HG02852 (cell line): ENCODE measurements at regions not wholly inside any gene's neighbourhood (a gene's known extent, or its start where the extent isn't known, plus 50 kb on each side); places are given as distances from the start of the nearest gene placed in this dataset.

Experiments used
- ATAC-seq: cut with Tn5 transposase; IDR thresholded peaks from one replicate; pipeline ENCODE4 v1.9.1; 2021; ENCODE audit warnings: mild to moderate bottlenecking, moderate library complexity; ENCODE audit not compliant: unreplicated experiment

DNA sequence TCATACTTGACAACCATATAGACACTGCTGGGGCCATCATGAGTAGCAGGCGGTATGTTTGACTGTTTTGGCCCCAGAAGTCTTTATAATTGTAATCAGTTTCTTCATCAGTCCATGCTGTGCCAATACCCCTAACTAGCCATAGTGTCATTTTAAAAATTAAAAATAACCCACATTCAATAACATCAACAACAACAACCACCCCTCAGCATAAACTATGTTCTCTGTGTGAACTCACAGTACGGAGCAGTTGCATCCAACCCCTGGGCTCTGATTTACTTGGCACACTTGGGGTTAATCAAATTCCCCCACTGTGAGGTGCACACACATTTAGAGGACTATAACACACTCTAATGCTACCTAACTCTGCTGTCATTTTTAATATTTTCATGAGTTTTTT, 553.7 kb downstream of the USP25 start:
- ATAC-seq: no peak

DNA sequence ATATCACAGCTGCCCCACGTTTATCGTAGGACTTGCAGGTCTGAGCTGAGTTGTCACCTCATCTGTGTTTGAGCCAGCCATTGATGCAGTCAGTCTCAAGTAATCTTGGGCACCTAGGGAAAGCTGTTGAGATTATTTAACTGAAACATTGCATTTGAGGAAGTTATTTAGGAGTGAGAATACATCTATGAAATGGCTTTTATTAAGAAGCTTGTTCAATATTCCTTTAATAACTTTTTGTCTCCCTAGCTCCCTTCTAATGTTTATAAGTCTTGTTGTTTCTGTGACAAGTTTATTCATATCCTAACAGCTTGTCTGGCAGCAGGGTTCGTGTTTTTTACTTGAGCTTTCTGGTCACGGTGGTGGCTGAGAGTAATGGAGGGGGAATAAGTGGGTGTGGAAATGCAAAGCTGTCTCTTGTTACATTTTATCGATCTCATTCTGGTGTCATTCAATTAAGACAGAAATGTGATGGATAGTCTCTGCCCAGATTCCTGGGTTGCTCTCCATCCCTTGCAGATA, 555.9 kb downstream of the USP25 start:
- ATAC-seq: no peak

DNA sequence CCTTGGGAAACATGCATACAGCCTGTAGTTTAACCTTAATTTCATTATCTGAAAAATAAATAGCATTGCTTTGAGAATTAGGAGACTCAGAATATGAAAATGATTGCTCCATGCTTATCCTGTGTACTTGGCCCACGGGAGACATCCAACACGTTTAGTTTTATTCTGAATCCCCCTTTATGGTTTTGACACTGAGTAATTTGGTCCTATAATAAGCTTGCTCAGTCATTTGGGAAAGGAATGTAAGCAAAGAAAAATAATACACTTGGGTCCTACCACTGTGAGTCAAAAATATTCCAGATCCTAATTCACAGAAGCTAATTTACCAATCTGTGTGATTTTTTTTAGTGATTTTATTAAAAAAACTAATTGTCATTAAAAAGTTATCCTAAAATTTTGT, 557.3 kb downstream of the USP25 start:
- no peak for ATAC-seq

DNA sequence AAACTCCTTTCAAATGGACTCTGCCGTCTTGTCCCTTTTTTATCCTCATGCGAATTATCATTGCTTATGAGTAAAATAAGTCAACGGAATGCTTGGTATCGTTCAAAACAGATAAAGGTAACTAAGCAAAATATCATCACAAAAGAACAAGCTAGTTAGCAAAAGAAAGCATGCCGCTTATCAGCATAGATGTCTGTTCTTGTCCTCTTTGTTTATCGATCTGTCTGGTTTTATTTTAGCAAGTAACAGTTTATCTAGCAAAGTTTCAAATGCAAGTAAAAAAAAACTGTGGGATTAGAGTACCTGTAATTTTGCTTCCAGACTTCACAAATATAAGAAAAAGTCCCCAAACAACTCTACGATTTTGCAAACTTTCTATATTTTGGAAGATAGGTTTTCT, 561.5 kb downstream of the USP25 start:
- no peak for ATAC-seq

DNA sequence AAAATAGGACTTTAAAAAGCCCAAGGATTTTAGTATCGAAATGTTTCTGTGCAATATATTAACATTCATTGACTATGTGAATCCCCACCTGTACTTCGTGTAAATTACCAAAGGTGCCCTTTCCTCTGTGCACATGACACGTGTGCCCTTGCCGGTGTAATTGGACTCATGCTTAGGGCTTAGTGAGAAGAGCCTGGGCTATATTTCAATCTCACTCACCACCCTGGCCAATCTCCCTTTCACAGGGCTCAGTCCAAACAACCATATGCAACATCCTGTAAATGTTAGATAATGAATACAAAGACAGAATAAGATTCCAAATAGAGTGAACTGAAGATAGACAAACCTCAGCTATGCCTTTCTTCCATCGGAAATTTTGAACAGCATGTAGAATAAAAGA, 564.3 kb downstream of the USP25 start:
- no peak for ATAC-seq

DNA sequence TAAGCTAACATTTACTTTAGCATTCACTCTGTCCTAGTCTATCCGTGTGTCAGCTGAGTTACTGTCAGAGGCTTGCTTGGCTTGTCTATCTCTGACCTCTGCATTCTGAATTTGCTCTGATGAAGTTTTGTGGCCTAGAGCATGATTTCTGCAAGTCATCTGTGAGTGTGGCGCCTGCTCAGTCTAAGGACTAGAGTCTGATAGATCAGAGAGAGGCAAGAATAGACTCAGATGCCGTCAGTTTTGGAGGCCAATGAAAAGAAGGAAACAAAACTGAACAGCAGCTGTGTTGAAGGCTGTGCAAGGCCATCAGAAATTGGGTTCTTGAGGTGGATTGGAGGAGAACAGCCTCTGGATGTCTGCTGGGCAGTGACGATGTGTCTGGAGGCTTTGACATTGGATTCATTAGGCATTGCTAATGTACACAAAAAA, 573.1 kb downstream of the USP25 start:
- ATAC-seq: no peak

GRCh38 chr21:16304174-16305095, 574.7 kb downstream of the USP25 start:
- ATAC-seq: no peak

DNA sequence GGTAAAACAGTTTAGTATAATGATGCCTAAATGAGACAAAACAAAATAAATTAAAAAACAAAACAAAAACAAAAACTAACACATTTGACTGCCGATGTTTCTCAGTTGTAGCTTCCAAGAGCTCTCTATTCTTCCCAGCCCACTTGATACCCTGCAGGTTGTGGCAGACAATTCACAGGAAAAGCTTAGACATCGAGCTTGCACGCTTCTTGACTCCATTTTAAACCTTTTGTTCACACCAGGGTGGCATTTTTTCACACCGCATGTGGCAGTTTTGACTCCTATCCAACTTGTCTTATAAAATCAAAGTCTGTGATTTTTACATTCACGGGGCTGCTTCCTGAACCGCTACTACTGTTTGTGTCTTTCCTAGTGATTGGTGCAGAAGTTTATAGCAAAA, 575.9 kb downstream of the USP25 start:
- no peak for ATAC-seq

GRCh38 chr21:16307256-16307655, 577.5 kb downstream of the USP25 start:
- ATAC-seq: no peak

DNA sequence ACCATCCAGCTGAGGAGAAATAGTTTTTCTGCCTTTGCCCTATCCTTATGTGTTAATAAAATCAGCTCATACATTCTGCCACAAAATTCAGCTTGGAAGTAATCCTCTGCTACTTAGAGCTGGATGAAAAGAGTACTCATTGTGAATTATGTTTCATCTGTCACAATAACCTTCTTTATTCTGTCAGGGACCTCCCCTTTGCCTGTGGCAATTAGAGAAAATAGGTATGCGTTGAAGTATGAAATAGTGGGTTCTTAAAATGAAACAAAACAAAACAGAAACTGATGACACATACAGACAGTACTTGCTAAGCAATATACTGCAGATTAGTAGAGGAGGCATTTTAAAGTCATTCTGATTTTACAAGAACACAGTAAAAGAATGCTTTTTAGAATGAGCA, 578.5 kb downstream of the USP25 start:
- no peak for ATAC-seq

DNA sequence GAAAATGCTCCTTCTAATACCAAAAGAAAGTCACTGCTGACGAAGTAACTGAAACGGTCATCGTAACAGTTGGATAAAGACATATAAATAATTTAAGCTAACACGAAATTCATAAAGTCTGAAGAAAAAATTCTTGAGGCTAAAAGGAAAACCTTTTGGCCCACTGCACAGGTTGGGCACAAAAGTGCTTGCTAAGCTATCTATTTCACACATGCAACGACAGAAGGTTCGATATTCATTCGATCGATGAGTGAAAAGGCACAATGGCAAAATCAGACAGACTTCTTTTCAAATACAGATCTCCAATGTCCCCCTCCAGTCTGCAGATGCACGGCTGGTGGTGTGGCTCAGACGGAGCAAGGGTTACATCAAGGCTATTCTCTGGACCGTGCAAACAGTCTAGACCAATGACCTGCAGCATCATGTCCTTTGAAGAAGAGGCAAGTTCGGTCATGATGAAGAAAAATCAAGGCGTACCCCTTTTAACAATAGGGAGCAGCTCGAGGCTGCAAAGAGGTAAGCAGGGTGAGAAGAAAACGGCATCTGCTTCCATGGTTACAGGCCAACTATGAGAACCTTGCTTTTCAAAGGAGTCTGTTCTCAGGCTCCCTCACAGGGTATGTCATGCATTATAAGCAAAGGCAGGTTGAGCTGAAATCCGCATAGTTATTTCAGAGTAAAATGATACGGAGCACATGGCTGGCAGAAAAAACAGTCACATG, 579.6 kb downstream of the USP25 start:
- ATAC-seq: no peak

DNA sequence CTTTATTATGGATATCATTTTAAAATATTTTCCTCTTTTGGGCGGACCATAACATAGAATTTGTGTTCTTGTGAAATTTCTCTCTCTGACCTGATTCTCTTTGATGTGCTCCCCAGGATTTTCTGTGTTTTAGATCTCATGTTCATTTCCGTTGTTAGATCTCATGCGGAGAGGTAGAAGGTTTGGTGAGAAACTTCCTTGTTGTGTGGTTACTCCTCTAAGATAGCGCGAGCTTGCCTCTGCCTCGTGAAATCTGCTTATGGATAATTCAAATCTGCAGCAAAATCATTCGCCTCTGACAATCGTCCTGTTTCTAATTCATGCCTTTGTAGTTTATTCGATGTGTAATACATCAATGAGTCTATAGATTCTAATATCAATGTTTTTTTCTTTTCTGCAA, 580.4 kb downstream of the USP25 start:
- no peak for ATAC-seq

DNA sequence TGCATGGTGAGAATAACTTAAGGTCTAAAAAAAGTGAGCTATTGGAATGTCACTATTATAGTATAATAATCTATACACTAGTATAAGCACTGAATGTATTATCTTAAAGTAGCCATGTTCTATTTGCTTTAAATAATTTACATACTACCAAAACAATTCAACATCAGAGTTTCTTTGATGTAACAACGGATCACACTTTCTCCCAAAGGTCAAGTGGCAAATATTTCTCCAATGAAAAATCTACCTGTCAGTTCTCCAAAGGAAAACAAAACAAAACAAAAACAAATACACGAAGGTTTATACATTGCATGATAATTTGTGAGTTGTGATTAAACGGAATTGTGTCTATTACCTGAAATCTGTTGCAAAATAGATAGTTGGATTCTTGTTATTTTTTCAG, 581.4 kb downstream of the USP25 start:
- no peak for ATAC-seq

- no peak for ATAC-seq
These were observed 582.5 kb downstream of the USP25 start for GRCh38 chr21:16312321-16312720.

DNA sequence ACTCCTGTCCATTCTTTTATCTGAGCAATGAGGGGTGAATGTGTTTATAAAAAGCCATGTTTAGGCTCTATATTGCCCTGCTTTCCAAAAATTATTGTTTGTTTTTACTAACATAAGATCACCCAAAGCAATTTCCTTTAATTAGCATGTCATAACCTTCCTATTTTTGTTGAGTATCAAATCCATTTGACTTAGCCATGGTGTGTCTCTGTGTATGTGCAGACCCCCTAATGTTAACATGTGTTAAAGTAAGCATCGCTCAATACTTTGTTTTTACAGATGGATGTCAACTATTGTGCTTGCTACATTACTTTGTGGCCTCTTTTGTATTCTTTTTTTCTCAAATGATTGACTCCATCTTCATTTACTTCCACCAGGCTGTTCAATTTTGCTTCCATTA, 585.4 kb downstream of the USP25 start:
- no peak for ATAC-seq

DNA sequence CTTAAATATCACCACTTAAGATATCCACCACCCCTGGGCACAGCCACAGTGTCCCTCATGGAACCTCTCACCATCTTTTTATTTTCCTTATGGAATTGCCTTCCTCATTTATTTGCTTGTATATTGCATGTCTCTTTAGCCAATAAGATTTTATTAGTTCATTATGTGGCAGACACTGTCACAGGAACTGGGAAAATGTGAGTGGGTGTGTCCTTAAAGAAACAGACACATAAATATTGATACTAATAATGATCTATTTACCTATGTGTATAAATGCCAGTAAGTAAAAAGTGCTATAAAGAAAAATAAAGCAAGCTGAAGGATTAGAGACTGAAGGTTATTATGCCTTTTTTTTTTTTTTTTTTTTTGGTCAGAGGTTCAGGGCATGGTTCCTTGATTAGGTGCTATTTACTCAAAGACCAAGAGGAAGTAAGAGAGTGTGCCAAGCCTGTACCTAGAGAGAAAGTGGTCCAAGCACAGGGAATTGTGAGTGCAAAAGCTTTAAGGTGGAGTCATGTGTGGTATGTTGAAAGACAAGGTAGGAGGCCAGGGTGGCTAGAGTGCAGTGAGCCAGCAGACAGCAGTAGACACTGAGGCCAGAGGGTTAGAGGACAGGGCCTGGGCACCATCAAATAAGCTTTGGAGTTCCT, 589.0 kb downstream of the USP25 start:
- ATAC-seq: no peak

GRCh38 chr21:16320110-16320509, 590.3 kb downstream of the USP25 start:
- ATAC-seq: no peak

GRCh38 chr21:16322454-16322853, 592.7 kb downstream of the USP25 start:
- no peak for ATAC-seq

DNA sequence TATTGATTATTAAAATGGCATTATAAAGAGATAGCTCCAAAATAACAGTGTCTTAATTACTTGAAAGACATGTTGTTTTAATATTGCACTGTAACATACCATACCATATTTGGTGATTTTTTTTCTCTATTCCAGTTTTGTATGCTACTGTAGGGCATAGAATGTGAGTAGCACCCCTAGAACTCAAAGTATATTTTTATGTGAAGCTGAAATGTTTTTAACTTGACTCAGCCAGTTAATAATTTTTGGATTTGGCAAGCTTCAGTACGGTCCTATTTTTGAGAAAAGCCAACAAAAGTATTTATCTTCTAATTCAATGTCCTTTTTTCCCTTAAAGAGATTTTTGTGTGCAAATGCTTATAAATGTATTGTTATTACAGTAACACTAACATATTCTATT, 593.8 kb downstream of the USP25 start:
- ATAC-seq: no peak

DNA sequence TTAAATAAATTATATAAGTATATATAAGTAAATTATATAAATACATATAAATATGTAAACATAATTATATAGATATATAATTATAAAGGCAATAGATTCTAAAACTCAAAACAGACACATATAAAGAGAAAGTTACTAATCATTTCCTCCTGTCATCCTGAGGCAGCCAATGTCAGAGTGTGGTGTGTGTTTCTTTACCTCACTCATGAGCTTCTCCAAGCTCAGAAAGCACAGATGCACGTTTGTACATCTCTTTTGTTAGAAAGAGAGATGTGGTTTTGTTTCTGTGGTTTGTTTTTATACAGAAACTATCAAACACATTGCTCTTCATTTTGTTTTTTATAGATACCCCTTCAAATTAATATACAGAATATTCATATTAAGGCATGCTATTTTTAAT, 594.8 kb downstream of the USP25 start:
- no peak for ATAC-seq

- peak; percentile 79 for ATAC-seq
These were observed 600.5 kb downstream of the USP25 start for GRCh38 chr21:16330082-16330907.
